GM20000 (cell line): ENCODE measurements at regions not wholly inside any gene's neighbourhood (a gene's known extent, or its start where the extent isn't known, plus 50 kb on each side); places are given as distances from the start of the nearest gene placed in this dataset.

Experiments used
- DNase-seq: peaks from one replicate; pipeline ENCODE4 v3.0.0; 2012; ENCODE audit warnings: low spot score
- CTCF ChIP-seq: IDR thresholded peaks from 2 replicates; pipeline ENCODE4 v1.5.1; 2012; ENCODE audit warnings: mild to moderate bottlenecking, control low read depth; ENCODE audit errors: extremely low read depth, missing control alignments

- TF ChIP-seq CTCF, result no peak
- no peak for DNase-seq
Measured at GRCh38 chr20:7358670-7359069, 581.6 kb downstream of the HAO1 start.

GRCh38 chr20:7359739-7360138 lies 580.5 kb downstream of the HAO1 start:
- TF ChIP-seq CTCF, result no peak
- DNase-seq, result no peak

- TF ChIP-seq CTCF, result no peak
- no peak for DNase-seq
Measured at GRCh38 chr20:7361321-7361720, 578.9 kb downstream of the HAO1 start.

- TF ChIP-seq CTCF, result no peak
- DNase-seq, result no peak
Measured at GRCh38 chr20:7361931-7362330, 578.3 kb downstream of the HAO1 start.

- no peak for DNase-seq
- no peak for TF ChIP-seq CTCF
Measured at GRCh38 chr20:7362601-7363000, 577.7 kb downstream of the HAO1 start.

- no peak for DNase-seq
- TF ChIP-seq CTCF, result no peak
Measured at GRCh38 chr20:7366189-7366588, 574.1 kb downstream of the HAO1 start.

GRCh38 chr20:7371518-7372163 lies 568.6 kb downstream of the HAO1 start:
- TF ChIP-seq CTCF, result no peak
- DNase-seq, result no peak
